Panc1 (cell line): ENCODE measurements at regions not wholly inside any gene's neighbourhood (a gene's known extent, or its start where the extent isn't known, plus 50 kb on each side); places are given as distances from the start of the nearest gene placed in this dataset.

ENCODE experiments used
- POLR2AphosphoS5 ChIP-seq: IDR thresholded peaks from 2 replicates; pipeline ENCODE4 v1.6.1; 2012; ENCODE audit warnings: mild to moderate bottlenecking, low read depth, low read length, moderate library complexity
- SIN3A ChIP-seq: IDR thresholded peaks from 2 replicates; pipeline ENCODE4 v1.6.1; 2012; ENCODE audit warnings: low read depth, mild to moderate bottlenecking, low read length, moderate library complexity, borderline replicate concordance; ENCODE audit not compliant: insufficient read depth
- TF ChIP-seq, protein P1 (sequence below): fragments of 450-650 bp; IDR thresholded peaks from 2 replicates; pipeline ENCODE4 v1.5.1; 2017; ENCODE audit warnings: mild to moderate bottlenecking
- TF ChIP-seq, protein P2 (sequence below), 2 experiments: IDR thresholded peaks; 2 replicates each; pipeline ENCODE4 v1.6.1; 2011 to 2012; ENCODE audit warnings: low read depth in 2 of 2, control low read depth in 1 of 2, low read length in 1 of 2, mild to moderate bottlenecking in 1 of 2, moderate library complexity in 1 of 2; ENCODE audit not compliant: insufficient read depth in 1 of 2

DNA sequence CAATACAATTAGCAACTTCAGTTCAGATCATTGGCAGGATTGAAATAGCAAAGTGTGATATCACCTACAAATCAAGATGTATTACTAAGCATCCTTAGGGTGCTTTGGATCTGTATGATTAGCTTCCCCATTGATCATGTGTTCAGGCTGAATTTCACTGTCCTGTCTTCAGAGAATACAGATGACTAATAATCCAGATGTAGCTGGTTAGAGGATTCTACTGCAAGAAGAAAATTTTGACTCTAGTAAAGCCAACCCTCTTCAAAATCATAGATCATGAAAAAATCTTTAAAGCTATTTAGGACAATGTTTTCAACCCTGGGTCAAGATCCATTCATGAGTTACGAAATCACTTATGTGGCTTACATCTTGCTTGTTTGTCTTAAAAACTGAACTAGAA is 184.4 kb downstream of the PTGER3 start:
- TF ChIP-seq, protein P1, sequence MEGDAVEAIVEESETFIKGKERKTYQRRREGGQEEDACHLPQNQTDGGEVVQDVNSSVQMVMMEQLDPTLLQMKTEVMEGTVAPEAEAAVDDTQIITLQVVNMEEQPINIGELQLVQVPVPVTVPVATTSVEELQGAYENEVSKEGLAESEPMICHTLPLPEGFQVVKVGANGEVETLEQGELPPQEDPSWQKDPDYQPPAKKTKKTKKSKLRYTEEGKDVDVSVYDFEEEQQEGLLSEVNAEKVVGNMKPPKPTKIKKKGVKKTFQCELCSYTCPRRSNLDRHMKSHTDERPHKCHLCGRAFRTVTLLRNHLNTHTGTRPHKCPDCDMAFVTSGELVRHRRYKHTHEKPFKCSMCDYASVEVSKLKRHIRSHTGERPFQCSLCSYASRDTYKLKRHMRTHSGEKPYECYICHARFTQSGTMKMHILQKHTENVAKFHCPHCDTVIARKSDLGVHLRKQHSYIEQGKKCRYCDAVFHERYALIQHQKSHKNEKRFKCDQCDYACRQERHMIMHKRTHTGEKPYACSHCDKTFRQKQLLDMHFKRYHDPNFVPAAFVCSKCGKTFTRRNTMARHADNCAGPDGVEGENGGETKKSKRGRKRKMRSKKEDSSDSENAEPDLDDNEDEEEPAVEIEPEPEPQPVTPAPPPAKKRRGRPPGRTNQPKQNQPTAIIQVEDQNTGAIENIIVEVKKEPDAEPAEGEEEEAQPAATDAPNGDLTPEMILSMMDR, result no peak
- TF ChIP-seq POLR2AphosphoS5 (no peak), SIN3A (no peak)
- TF ChIP-seq, protein P2, sequence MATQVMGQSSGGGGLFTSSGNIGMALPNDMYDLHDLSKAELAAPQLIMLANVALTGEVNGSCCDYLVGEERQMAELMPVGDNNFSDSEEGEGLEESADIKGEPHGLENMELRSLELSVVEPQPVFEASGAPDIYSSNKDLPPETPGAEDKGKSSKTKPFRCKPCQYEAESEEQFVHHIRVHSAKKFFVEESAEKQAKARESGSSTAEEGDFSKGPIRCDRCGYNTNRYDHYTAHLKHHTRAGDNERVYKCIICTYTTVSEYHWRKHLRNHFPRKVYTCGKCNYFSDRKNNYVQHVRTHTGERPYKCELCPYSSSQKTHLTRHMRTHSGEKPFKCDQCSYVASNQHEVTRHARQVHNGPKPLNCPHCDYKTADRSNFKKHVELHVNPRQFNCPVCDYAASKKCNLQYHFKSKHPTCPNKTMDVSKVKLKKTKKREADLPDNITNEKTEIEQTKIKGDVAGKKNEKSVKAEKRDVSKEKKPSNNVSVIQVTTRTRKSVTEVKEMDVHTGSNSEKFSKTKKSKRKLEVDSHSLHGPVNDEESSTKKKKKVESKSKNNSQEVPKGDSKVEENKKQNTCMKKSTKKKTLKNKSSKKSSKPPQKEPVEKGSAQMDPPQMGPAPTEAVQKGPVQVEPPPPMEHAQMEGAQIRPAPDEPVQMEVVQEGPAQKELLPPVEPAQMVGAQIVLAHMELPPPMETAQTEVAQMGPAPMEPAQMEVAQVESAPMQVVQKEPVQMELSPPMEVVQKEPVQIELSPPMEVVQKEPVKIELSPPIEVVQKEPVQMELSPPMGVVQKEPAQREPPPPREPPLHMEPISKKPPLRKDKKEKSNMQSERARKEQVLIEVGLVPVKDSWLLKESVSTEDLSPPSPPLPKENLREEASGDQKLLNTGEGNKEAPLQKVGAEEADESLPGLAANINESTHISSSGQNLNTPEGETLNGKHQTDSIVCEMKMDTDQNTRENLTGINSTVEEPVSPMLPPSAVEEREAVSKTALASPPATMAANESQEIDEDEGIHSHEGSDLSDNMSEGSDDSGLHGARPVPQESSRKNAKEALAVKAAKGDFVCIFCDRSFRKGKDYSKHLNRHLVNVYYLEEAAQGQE (IDR thresholded peaks at IDR 0.05; ENCODE audit: insufficient read depth in 1 of 2, low read depth in 2 of 2, low read length in 1 of 2), result no peak
